ENCODE measurements at regions not wholly inside any gene's neighbourhood (a gene's known extent, or its start where the extent isn't known, plus 50 kb on each side); places are given as distances from the start of the nearest gene placed in this dataset.
"Not testable (repeated sequence)": the region's sequence is repeated elsewhere in the genome, so short reads cannot be mapped to it uniquely, and the experiment has no call there.

GRCh38 chrX:1906028-1906427 is 291.2 kb downstream of the ASMT start:
- no peak for DNase-seq

GRCh38 chrX:1908996-1909395 is 294.1 kb downstream of the ASMT start:
- DNase-seq, result not testable (repeated sequence)

GRCh38 chrX:1909419-1910206 is 294.8 kb downstream of the ASMT start:
- DNase-seq, result no peak

GRCh38 chrX:1910207-1910470 is 295.3 kb downstream of the ASMT start:
- DNase-seq, result no peak

GRCh38 chrX:1911401-1912128 is 296.7 kb downstream of the ASMT start:
- DNase-seq, result no peak

GRCh38 chrX:1912193-1912592 is 297.3 kb downstream of the ASMT start:
- DNase-seq, result no peak

GRCh38 chrX:1914606-1915365 is 299.9 kb downstream of the ASMT start:
- peak; percentile 11 for DNase-seq

- DNase-seq, result no peak
Measured at GRCh38 chrX:1918780-1919179, 303.9 kb downstream of the ASMT start.

GRCh38 chrX:1925053-1925481 is 310.2 kb downstream of the ASMT start:
- DNase-seq, result no peak

- no peak for DNase-seq
Measured at GRCh38 chrX:1928805-1929204, 313.9 kb downstream of the ASMT start.

- no peak for DNase-seq
Measured at GRCh38 chrX:1932231-1932630, 317.4 kb downstream of the ASMT start.

- no peak for DNase-seq
Measured at GRCh38 chrX:1933964-1934363, 319.1 kb downstream of the ASMT start.

- no peak for DNase-seq
Measured at GRCh38 chrX:1935805-1936204, 320.9 kb downstream of the ASMT start.

GRCh38 chrX:1938190-1938589 is 323.3 kb downstream of the ASMT start:
- DNase-seq, result no peak

- DNase-seq, result no peak
Measured at GRCh38 chrX:1941321-1941720, 326.5 kb downstream of the ASMT start.

GRCh38 chrX:1945879-1946278 is 331.0 kb downstream of the ASMT start:
- no peak for DNase-seq

- no peak for DNase-seq
Measured at GRCh38 chrX:1946974-1947373, 332.1 kb downstream of the ASMT start.
